HG03280 (cell line): ENCODE measurements at regions not wholly inside any gene's neighbourhood (a gene's known extent, or its start where the extent isn't known, plus 50 kb on each side); places are given as distances from the start of the nearest gene placed in this dataset.
"Not testable (repeated sequence)": the region's sequence is repeated elsewhere in the genome, so short reads cannot be mapped to it uniquely, and the experiment has no call there.

Source experiments
- ATAC-seq: cut with Tn5 transposase; IDR thresholded peaks from one replicate; pipeline ENCODE4 v1.9.1; 2021; ENCODE audit warnings: mild to moderate bottlenecking, moderate library complexity; ENCODE audit not compliant: unreplicated experiment

DNA sequence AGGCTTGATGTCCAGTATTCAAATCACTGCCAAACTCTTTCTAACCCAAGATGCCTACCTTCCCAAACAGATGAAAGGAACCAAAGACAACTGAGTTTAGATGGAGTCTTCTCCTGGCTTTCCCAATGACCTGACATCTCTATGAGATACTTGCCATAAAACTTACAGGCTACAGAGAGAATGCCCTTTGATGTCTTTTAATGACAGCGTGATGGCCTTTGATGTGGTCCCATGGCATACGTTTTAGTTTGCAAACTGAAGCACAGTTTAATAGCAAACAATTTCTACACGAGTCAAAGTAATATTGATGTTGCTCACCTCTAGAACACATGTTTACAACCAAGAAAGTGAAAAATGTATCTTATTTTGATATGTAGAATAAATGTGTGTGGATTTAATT lies 73.2 kb downstream of the ZIC4 start:
- no peak for ATAC-seq

GRCh38 chr3:147328711-147329110 lies 77.6 kb downstream of the ZIC4 start:
- no peak for ATAC-seq

GRCh38 chr3:147324356-147324755 lies 82.0 kb downstream of the ZIC4 start:
- no peak for ATAC-seq

DNA sequence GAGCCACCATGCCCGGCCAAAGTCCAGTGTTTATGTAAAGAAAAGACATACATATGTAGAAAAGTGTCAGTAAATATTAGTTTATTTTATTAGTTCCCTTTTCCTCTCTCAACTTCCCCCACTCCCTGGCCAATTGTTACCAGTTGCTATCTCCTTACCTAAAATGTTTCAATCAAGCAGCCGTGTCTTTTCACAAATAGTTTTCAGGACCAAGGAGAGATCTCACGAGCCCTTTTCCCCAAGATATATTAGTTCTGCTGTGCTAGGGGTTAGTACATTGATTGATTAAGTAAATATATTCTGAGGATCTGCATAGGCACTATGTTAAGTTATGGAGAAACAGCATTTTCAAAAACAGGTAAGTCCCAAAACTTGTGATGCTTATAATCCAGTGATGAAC lies 87.4 kb downstream of the ZIC4 start:
- ATAC-seq, result no peak

DNA sequence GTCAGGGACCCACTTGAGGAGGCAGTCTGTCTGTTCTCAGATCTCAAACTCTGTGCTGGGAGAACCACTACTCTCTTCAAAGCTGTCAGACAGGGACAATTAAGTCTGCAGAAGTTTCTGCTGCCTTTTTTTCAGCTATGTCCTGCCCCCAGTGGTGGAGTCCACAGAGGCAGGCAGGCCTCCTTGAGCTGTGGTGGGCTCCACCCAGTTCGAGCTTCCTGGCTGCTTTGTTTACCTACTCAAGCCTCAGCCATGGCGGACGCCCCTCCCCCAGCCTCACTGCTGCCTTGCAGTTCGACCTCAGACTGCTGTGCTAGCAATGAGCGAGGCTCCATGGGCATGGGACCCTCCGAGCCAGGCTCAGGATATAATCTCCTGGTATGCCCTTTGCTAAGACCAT lies 89.3 kb downstream of the ZIC4 start:
- not testable (repeated sequence) for ATAC-seq

- ATAC-seq, result no peak
These were observed 92.8 kb downstream of the ZIC4 start for GRCh38 chr3:147313513-147313912.

- no peak for ATAC-seq
These were observed 93.5 kb downstream of the ZIC4 start for GRCh38 chr3:147312786-147313280.

- no peak for ATAC-seq
These were observed 94.6 kb downstream of the ZIC4 start for GRCh38 chr3:147311716-147312115.

- ATAC-seq, result no peak
These were observed 100.7 kb downstream of the ZIC4 start for GRCh38 chr3:147305533-147306250.

- ATAC-seq, result no peak
These were observed 101.6 kb downstream of the ZIC4 start for GRCh38 chr3:147304756-147305155.

DNA sequence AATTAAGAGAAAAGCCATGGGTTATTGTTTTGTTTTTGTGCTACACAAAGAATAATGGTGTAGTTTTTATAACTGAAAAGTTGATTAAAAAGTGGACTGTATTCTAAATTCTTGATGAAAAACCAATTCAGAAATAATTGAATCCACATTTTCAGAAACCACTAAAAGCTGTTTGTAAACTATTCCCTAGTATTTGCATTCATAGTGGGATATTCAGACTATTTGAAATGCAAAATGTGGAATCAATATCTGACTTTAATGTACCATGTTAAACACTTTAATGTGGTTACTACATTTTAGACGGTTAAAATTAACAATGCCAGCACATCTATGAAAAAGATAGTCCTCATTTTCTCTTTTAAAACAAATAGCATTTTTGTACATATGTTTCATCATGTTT lies 104.6 kb downstream of the ZIC4 start:
- ATAC-seq, result no peak

- ATAC-seq, result no peak
These were observed 106.7 kb downstream of the ZIC4 start for GRCh38 chr3:147299656-147300055.

- ATAC-seq, result no peak
These were observed 107.8 kb downstream of the ZIC4 start for GRCh38 chr3:147298511-147298982.

GRCh38 chr3:147297761-147298350 lies 108.5 kb downstream of the ZIC4 start:
- no peak for ATAC-seq

- ATAC-seq, result not testable (repeated sequence)
These were observed 119.0 kb downstream of the ZIC4 start for GRCh38 chr3:147287370-147287769.

DNA sequence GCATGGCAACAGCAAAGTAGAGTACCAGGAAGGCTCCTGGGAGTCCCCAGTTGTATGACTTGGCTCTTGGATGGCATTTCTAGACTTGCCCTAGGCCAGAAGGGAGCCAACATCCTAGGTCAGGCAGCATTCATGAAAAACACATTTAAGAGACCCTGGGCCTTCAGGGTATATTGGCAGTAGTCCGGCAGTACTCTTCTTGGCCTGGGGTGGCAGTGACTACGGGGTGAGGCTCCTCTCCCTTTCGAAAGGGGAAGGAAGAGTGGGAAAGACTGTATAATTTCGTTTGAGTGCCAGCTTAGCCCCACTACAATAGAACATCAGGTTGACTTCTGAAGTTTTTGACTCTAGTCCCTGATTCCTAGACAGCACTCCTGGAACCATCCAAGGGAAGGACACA lies 136.4 kb downstream of the ZIC4 start:
- ATAC-seq, result no peak

DNA sequence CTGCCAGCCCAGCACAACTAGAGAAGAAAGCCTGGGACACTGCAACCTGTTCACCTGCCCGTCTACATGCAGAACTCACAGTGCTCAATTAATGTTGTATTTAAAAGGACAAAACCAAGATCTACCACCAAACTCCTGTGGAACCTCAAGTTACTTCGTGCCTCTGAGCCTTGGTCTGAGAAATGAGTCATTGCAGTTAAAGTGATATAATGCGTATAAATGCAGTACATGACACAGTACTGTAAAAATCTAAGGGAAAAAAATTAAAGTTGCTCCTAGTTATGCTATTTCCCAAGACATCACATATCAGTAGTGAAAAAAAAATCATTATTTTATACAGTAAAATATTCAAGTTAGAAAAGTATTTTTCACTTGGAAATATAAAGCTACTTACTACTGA lies 138.9 kb downstream of the ZIC4 start:
- no peak for ATAC-seq

DNA sequence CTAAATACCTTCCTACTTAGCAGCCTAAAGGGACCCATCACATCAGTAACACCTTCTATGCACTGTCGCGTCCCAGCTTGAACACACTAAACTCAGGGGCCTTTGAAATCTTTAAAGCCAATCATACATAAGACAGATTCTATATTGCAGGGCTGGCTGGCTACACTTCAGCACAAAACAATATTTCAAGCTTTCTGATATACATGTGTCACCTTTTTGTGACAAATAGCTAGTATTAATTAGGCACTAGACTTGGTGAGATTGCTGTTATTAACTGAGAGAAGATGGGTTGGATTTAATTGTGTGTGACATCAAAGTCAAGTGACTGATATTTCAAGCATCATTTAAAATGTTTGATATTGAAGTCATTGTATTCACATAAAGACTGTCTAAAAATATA lies 148.4 kb downstream of the ZIC4 start:
- no peak for ATAC-seq

GRCh38 chr3:147256739-147257138 lies 149.6 kb downstream of the ZIC4 start:
- no peak for ATAC-seq

DNA sequence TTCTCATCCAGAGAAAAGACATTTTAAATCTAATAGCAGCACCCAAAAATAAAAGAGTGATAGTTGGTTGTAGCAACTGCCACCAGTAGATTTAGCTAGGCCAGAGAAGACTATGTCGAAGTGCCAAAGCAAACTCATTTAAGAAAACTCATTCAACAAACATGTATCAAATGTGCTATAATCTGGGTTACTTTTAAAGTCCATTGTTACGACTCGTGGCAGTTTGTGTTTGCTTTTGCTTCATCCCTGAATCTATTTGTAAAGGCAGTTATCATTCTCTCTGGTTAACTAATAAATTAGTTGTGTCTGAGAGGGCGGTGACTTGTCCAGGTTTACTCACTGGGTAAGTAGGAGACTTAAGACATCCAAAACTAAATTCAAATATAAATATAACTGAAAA lies 159.4 kb downstream of the ZIC4 start:
- no peak for ATAC-seq

DNA sequence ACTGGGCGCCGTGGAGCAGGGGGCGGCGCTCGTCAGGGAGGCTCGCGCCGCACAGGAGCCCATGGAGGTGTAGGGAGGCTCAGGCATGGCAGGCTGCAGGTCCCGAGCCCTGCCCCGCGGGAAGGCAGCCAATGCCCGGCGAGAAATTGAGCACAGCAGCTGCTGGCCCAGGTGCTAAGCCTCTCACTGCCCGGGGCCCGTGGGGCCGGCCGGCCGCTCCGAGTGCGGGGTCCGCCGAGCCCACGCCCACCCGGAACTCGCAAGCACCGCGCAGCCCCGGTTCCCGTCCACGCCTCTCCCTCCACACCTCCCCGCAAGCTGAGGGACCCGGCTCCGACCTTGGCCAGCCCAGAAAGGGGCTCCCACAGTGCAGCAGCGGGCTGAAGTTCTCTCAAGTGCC lies 160.7 kb downstream of the ZIC4 start:
- ATAC-seq, result not testable (repeated sequence)

GRCh38 chr3:147245022-147245421 lies 161.3 kb downstream of the ZIC4 start:
- not testable (repeated sequence) for ATAC-seq
